22Rv1 (cell line): ENCODE measurements at regions not wholly inside any gene's neighbourhood (a gene's known extent, or its start where the extent isn't known, plus 50 kb on each side); places are given as distances from the start of the nearest gene placed in this dataset.

Experiments used
- H3K27ac ChIP-seq: fragments of 450-650 bp; 2 replicates; pipeline ENCODE4 v1.5.1; 2017
- CTCF ChIP-seq: fragments of 450-650 bp; IDR thresholded peaks from 2 replicates; pipeline ENCODE4 v1.5.1; 2017; ENCODE audit warnings: mild to moderate bottlenecking
- ZFX ChIP-seq: fragments of 450-650 bp; IDR thresholded peaks from 2 replicates; pipeline ENCODE4 v1.6.1; 2017; ENCODE audit warnings: antibody characterized with exemption, borderline replicate concordance

DNA sequence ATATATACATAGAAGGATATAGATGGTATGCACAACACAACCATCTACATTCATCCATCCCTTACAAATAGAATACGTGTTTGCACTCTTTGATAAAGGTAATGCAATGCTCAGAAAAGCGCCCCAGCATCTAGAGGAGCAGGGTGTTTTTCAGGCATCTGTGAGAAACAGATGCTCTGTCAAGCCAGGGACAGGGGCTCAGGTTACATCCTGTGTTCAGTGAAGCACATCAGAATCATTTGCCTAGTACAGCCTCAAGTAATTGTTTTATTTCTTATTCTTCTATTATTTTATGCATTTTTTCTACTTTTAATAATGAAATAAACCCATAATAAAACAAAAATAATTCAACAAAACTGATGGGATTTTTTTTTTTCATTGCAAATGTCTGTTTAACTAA is 50.5 kb upstream of the HIF1A start:
- TF ChIP-seq ZFX (no peak), CTCF (no peak)
- no peak overlapping the region for H3K27ac ChIP-seq

DNA sequence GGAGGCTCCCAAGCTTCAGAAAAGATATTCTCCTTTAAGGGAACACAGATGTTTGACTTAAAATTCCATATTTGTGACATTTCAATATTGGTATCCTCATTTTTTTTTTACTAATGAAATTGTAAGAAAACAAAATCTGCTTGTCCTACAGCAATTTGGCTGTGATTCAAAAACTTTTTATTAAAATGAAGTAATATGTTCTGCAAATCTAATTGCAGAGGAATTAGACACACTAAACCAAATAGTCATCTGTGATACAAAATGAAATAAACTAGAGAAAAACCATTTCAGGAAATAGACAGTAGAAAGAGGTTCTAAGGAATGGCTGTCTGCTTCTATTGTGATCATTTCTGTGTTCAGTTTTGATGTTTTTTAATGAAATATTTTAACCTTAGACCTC is 50.1 kb upstream of the HIF1A start:
- H3K27ac ChIP-seq = no peak overlapping the region
- no peak for TF ChIP-seq CTCF
- TF ChIP-seq ZFX = no peak
